NOMO-1 treated with DMSO at 0.1 percent for 48 hours (cell line): ENCODE measurements at regions not wholly inside any gene's neighbourhood (a gene's known extent, or its start where the extent isn't known, plus 50 kb on each side); places are given as distances from the start of the nearest gene placed in this dataset.
"Not testable (repeated sequence)": the region's sequence is repeated elsewhere in the genome, so short reads cannot be mapped to it uniquely, and the experiment has no call there.

Experiments
- DNase-seq: peaks from one replicate; lab custom pipeline; 2025; ENCODE audit not compliant: unreplicated experiment; lab: John Stamatoyannopoulos, UW

- no peak for DNase-seq
Measured at GRCh38 chr5:1654786-1655495, 131.2 kb upstream of the LPCAT1 start.

GRCh38 chr5:1653698-1654651, 130.2 kb upstream of the LPCAT1 start:
- not testable (repeated sequence) for DNase-seq

- no peak for DNase-seq
Measured at GRCh38 chr5:1652873-1653697, 129.3 kb upstream of the LPCAT1 start.

GRCh38 chr5:1651971-1652872, 128.5 kb upstream of the LPCAT1 start:
- DNase-seq, result no peak

GRCh38 chr5:1651250-1651649, 127.5 kb upstream of the LPCAT1 start:
- DNase-seq, result no peak

GRCh38 chr5:1649554-1649953, 125.8 kb upstream of the LPCAT1 start:
- no peak for DNase-seq

GRCh38 chr5:1648806-1649205, 125.0 kb upstream of the LPCAT1 start:
- no peak for DNase-seq

- no peak for DNase-seq
Measured at GRCh38 chr5:1647580-1647979, 123.8 kb upstream of the LPCAT1 start.

GRCh38 chr5:1644810-1645571, 121.2 kb upstream of the LPCAT1 start:
- peak; percentile 85 for DNase-seq

GRCh38 chr5:1644393-1644809, 120.6 kb upstream of the LPCAT1 start:
- DNase-seq, result not testable (repeated sequence)

- no peak for DNase-seq
Measured at GRCh38 chr5:1643651-1644392, 120.1 kb upstream of the LPCAT1 start.

GRCh38 chr5:1642621-1643061, 118.9 kb upstream of the LPCAT1 start:
- no peak for DNase-seq

GRCh38 chr5:1642221-1642620, 118.5 kb upstream of the LPCAT1 start:
- DNase-seq, result no peak

- peak; percentile 99 for DNase-seq
Measured at GRCh38 chr5:1641560-1642166, 117.9 kb upstream of the LPCAT1 start.

GRCh38 chr5:1641041-1641440, 117.3 kb upstream of the LPCAT1 start:
- no peak for DNase-seq

- DNase-seq, result no peak
Measured at GRCh38 chr5:1640421-1640881, 116.7 kb upstream of the LPCAT1 start.

GRCh38 chr5:1639757-1640156, 116.0 kb upstream of the LPCAT1 start:
- no peak for DNase-seq
